Glutamatergic neuron (in vitro differentiated cells): ENCODE measurements at regions not wholly inside any gene's neighbourhood (a gene's known extent, or its start where the extent isn't known, plus 50 kb on each side); places are given as distances from the start of the nearest gene placed in this dataset.

Experiments used
- DNase-seq: peaks from one replicate; pipeline ENCODE4 v3.0.0; 2022
- H3K27ac Mint-ChIP-seq: one replicate; pipeline ENCODE4 v1.8.0; 2020; ENCODE audit warnings: mild to moderate bottlenecking, mixed read lengths, inconsistent platforms; ENCODE audit not compliant: unreplicated experiment
- H3K27me3 Mint-ChIP-seq: one replicate; pipeline ENCODE4 v1.8.0; 2020; ENCODE audit warnings: mild to moderate bottlenecking, moderate library complexity, mixed read lengths, inconsistent platforms; ENCODE audit not compliant: unreplicated experiment
- H3K36me3 Mint-ChIP-seq: one replicate; pipeline ENCODE4 v1.8.0; 2020; ENCODE audit warnings: mild to moderate bottlenecking, mixed read lengths, inconsistent platforms; ENCODE audit not compliant: unreplicated experiment
- H3K4me1 Mint-ChIP-seq: one replicate; pipeline ENCODE4 v1.8.0; 2020; ENCODE audit warnings: mild to moderate bottlenecking, low read depth, mixed read lengths, inconsistent platforms; ENCODE audit not compliant: unreplicated experiment
- H3K4me3 Mint-ChIP-seq: one replicate; pipeline ENCODE4 v1.8.0; 2020; ENCODE audit warnings: mild to moderate bottlenecking, mixed read lengths, inconsistent platforms; ENCODE audit not compliant: unreplicated experiment
- H3K9me3 Mint-ChIP-seq: one replicate; pipeline ENCODE4 v1.8.0; 2020; ENCODE audit warnings: mild to moderate bottlenecking, moderate library complexity, mixed read lengths, inconsistent platforms; ENCODE audit not compliant: unreplicated experiment
- TF ChIP-seq, protein P1 (sequence below): fragments of 200-600 bp; sonication (generic); IDR thresholded peaks from one replicate; pipeline ENCODE4 v1.5.0; 2021; ENCODE audit not compliant: partially characterized antibody, unreplicated experiment

DNA sequence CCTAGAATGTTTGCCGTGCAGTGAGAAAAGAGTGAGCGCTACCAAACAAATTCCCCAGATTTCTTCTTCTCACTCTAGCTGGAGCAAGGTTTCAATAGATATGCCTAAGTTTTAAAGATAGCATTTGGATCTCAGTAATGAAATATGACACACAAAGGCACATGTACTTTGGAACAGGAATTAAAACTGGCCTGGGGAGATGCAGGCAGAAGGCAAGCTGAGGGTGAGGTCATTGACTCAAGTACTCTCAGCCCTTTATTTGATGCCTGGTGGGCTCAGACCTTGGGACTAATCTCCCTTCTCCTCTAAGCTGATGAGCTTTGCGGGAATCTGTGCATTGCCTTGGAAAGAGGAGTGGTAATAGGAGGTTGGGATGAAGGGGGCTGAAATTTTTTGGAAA is 323.3 kb upstream of the SLC30A5 start:
- TF ChIP-seq, protein P1, sequence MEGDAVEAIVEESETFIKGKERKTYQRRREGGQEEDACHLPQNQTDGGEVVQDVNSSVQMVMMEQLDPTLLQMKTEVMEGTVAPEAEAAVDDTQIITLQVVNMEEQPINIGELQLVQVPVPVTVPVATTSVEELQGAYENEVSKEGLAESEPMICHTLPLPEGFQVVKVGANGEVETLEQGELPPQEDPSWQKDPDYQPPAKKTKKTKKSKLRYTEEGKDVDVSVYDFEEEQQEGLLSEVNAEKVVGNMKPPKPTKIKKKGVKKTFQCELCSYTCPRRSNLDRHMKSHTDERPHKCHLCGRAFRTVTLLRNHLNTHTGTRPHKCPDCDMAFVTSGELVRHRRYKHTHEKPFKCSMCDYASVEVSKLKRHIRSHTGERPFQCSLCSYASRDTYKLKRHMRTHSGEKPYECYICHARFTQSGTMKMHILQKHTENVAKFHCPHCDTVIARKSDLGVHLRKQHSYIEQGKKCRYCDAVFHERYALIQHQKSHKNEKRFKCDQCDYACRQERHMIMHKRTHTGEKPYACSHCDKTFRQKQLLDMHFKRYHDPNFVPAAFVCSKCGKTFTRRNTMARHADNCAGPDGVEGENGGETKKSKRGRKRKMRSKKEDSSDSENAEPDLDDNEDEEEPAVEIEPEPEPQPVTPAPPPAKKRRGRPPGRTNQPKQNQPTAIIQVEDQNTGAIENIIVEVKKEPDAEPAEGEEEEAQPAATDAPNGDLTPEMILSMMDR, result no peak
- DNase-seq, result no peak
- H3K9me3 Mint-ChIP-seq, result no peaks in the 10 kb centered on the region
- no peak overlapping the region for H3K4me3 Mint-ChIP-seq
- H3K36me3 Mint-ChIP-seq, result peaks cover 4% of the 10 kb centered on the region
- H3K4me1 Mint-ChIP-seq, result no peaks in the 10 kb centered on the region
- no peak overlapping the region for H3K27ac Mint-ChIP-seq
- peaks cover 5% of the 10 kb centered on the region for H3K27me3 Mint-ChIP-seq

DNA sequence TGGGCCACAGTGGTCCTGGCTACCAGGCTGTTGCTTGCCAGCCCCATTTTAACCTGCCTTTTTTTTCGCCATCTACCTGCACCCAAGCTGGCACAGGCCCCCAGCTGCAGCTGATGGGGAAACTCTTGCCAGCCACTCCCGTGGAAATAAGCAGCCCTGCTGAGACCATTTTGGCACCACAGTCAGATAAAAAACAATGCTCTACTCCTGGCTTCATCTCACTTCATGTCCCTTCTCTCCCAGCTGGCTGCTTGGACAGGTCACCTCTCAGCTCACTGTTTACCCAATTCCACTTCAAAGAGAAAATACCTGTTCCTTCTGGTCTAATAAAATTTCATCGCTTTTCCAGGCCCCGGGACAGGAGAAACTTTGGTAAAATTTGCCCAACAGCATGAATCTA is 322.6 kb upstream of the SLC30A5 start:
- peaks cover 5% of the 10 kb centered on the region for H3K27me3 Mint-ChIP-seq
- H3K4me3 Mint-ChIP-seq, result no peak overlapping the region
- TF ChIP-seq, protein P1, result no peak
- peaks cover 4% of the 10 kb centered on the region for H3K36me3 Mint-ChIP-seq
- H3K9me3 Mint-ChIP-seq, result no peaks in the 10 kb centered on the region
- no peaks in the 10 kb centered on the region for H3K4me1 Mint-ChIP-seq
- no peak for DNase-seq
- H3K27ac Mint-ChIP-seq, result no peak overlapping the region

DNA sequence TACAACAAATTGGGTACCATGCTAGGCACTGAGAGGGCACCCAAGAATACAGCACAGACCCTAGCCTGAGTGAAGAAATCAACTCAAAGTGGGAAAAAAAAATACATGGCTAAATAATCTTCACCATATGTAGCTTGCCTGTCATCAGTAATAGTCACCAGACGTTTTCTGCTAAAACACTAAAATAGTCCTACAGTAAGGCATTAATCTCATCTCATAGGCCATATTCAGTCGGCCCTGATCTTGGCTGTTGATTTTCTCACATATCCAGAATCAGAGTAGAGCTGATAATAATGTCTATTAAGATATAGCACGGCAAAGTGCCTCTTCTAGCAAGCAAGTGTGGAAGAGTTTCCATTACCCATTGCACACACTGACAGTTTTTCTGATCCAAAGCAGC is 322.1 kb upstream of the SLC30A5 start:
- Mint-ChIP-seq H3K4me3 (no peak overlapping the region), H3K27me3 (peaks cover 5% of the 10 kb centered on the region), H3K27ac (no peak overlapping the region), H3K4me1 (no peaks in the 10 kb centered on the region), H3K9me3 (no peaks in the 10 kb centered on the region), H3K36me3 (peaks cover 4% of the 10 kb centered on the region)
- DNase-seq, result no peak
- TF ChIP-seq, protein P1, result no peak

GRCh38 chr5:68776381-68776780 is 317.4 kb upstream of the SLC30A5 start:
- Mint-ChIP-seq H3K9me3 (no peaks in the 10 kb centered on the region), H3K27me3 (no peaks in the 10 kb centered on the region), H3K36me3 (peaks cover 4% of the 10 kb centered on the region), H3K27ac (no peak overlapping the region), H3K4me1 (peaks cover 3% of the 10 kb centered on the region), H3K4me3 (no peak overlapping the region)
- DNase-seq, result no peak
- TF ChIP-seq, protein P1, result no peak

DNA sequence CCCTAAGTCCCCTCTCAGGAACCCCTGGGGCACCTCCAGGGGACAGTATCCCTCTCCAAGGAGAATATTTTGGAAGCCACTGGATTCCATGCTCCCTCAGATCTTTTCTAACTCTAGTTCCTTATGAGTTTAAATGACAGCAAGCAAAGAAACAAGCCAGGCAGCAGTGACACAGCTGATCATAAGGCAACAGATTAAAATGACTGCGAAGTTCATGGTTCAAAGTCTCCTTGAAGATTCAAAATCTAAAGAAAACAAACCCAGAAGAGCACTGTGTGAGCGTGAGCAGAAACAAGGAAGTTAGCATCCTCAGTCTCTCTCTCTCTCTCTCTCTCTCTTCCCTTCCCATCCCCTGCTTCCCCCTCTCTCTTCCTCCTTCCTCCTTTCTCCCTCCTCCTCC is 316.7 kb upstream of the SLC30A5 start:
- Mint-ChIP-seq H3K9me3 (no peaks in the 10 kb centered on the region), H3K4me1 (peaks cover 3% of the 10 kb centered on the region), H3K27me3 (no peaks in the 10 kb centered on the region), H3K36me3 (peaks cover 4% of the 10 kb centered on the region), H3K4me3 (no peak overlapping the region), H3K27ac (no peak overlapping the region)
- TF ChIP-seq, protein P1, result no peak
- no peak for DNase-seq
